ENCODE measurements at regions not wholly inside any gene's neighbourhood (a gene's known extent, or its start where the extent isn't known, plus 50 kb on each side); places are given as distances from the start of the nearest gene placed in this dataset.

DNA sequence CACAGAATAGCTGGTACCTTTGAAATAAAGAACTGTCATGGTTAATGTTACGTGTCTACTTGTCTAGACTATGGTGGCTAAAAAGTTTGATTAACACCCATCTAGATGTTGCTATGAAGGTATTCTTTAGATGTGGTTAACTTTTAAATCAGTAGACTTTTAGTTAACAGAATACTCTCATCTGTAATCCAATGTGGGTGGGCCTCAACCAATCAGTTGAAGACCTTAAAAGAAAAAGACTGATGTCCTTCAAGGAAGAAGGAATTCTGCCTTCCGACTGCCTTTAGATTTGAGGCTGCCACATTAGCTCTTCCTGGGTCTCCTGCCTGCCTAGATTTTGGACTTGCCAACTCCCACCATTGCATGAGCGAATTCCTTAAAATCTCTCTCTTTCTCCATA lies 113.0 kb upstream of the CACUL1 start (continued):
- TF ChIP-seq, protein P1, sequence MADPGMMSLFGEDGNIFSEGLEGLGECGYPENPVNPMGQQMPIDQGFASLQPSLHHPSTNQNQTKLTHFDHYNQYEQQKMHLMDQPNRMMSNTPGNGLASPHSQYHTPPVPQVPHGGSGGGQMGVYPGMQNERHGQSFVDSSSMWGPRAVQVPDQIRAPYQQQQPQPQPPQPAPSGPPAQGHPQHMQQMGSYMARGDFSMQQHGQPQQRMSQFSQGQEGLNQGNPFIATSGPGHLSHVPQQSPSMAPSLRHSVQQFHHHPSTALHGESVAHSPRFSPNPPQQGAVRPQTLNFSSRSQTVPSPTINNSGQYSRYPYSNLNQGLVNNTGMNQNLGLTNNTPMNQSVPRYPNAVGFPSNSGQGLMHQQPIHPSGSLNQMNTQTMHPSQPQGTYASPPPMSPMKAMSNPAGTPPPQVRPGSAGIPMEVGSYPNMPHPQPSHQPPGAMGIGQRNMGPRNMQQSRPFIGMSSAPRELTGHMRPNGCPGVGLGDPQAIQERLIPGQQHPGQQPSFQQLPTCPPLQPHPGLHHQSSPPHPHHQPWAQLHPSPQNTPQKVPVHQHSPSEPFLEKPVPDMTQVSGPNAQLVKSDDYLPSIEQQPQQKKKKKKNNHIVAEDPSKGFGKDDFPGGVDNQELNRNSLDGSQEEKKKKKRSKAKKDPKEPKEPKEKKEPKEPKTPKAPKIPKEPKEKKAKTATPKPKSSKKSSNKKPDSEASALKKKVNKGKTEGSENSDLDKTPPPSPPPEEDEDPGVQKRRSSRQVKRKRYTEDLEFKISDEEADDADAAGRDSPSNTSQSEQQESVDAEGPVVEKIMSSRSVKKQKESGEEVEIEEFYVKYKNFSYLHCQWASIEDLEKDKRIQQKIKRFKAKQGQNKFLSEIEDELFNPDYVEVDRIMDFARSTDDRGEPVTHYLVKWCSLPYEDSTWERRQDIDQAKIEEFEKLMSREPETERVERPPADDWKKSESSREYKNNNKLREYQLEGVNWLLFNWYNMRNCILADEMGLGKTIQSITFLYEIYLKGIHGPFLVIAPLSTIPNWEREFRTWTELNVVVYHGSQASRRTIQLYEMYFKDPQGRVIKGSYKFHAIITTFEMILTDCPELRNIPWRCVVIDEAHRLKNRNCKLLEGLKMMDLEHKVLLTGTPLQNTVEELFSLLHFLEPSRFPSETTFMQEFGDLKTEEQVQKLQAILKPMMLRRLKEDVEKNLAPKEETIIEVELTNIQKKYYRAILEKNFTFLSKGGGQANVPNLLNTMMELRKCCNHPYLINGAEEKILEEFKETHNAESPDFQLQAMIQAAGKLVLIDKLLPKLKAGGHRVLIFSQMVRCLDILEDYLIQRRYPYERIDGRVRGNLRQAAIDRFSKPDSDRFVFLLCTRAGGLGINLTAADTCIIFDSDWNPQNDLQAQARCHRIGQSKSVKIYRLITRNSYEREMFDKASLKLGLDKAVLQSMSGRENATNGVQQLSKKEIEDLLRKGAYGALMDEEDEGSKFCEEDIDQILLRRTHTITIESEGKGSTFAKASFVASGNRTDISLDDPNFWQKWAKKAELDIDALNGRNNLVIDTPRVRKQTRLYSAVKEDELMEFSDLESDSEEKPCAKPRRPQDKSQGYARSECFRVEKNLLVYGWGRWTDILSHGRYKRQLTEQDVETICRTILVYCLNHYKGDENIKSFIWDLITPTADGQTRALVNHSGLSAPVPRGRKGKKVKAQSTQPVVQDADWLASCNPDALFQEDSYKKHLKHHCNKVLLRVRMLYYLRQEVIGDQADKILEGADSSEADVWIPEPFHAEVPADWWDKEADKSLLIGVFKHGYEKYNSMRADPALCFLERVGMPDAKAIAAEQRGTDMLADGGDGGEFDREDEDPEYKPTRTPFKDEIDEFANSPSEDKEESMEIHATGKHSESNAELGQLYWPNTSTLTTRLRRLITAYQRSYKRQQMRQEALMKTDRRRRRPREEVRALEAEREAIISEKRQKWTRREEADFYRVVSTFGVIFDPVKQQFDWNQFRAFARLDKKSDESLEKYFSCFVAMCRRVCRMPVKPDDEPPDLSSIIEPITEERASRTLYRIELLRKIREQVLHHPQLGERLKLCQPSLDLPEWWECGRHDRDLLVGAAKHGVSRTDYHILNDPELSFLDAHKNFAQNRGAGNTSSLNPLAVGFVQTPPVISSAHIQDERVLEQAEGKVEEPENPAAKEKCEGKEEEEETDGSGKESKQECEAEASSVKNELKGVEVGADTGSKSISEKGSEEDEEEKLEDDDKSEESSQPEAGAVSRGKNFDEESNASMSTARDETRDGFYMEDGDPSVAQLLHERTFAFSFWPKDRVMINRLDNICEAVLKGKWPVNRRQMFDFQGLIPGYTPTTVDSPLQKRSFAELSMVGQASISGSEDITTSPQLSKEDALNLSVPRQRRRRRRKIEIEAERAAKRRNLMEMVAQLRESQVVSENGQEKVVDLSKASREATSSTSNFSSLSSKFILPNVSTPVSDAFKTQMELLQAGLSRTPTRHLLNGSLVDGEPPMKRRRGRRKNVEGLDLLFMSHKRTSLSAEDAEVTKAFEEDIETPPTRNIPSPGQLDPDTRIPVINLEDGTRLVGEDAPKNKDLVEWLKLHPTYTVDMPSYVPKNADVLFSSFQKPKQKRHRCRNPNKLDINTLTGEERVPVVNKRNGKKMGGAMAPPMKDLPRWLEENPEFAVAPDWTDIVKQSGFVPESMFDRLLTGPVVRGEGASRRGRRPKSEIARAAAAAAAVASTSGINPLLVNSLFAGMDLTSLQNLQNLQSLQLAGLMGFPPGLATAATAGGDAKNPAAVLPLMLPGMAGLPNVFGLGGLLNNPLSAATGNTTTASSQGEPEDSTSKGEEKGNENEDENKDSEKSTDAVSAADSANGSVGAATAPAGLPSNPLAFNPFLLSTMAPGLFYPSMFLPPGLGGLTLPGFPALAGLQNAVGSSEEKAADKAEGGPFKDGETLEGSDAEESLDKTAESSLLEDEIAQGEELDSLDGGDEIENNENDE (IDR thresholded peaks at IDR 0.05; ENCODE audit: insufficient replicate concordance, low read length), result no peak
- TF ChIP-seq CREB1 (IDR thresholded peaks at IDR 0.05) (no peak), HDAC6 (IDR thresholded peaks at IDR 0.05; ENCODE audit: low read depth, low read length) (no peak)
- TF ChIP-seq, protein P2, sequence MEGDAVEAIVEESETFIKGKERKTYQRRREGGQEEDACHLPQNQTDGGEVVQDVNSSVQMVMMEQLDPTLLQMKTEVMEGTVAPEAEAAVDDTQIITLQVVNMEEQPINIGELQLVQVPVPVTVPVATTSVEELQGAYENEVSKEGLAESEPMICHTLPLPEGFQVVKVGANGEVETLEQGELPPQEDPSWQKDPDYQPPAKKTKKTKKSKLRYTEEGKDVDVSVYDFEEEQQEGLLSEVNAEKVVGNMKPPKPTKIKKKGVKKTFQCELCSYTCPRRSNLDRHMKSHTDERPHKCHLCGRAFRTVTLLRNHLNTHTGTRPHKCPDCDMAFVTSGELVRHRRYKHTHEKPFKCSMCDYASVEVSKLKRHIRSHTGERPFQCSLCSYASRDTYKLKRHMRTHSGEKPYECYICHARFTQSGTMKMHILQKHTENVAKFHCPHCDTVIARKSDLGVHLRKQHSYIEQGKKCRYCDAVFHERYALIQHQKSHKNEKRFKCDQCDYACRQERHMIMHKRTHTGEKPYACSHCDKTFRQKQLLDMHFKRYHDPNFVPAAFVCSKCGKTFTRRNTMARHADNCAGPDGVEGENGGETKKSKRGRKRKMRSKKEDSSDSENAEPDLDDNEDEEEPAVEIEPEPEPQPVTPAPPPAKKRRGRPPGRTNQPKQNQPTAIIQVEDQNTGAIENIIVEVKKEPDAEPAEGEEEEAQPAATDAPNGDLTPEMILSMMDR (IDR thresholded peaks at IDR 0.05; ENCODE audit: control extremely low read depth in 1 of 3, insufficient read depth in 1 of 3, low read depth in 1 of 3, low read length in 3 of 3), result no peak

Measured in H1 (cell line).